NCI-H2107 treated with DMSO at 0.1 percent for 48 hours (cell line): ENCODE measurements at regions not wholly inside any gene's neighbourhood (a gene's known extent, or its start where the extent isn't known, plus 50 kb on each side); places are given as distances from the start of the nearest gene placed in this dataset.
"Not testable (repeated sequence)": the region's sequence is repeated elsewhere in the genome, so short reads cannot be mapped to it uniquely, and the experiment has no call there.

ENCODE experiments used
- DNase-seq: peaks from one replicate; lab custom pipeline; 2025; ENCODE audit not compliant: unreplicated experiment; lab: John Stamatoyannopoulos, UW

DNA sequence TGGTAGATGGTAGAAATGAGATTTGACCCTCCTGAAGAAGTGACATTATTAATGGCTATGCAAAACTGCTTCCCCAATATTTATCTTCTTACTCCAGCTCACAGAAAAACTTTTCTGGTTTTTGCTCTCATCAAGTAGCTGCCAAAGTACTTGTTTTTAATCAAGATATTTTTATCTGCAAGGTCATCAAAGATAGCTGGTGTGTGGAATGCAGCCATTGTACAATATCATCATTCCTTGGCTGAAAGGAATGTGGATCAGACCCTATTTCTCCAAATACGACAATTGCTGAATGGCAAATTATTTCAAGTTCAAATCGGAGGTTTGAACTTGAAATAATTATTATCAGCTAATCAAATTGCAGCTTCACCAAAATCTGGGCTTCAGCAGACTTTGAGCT lies 126.9 kb upstream of the SLC7A14 start:
- DNase-seq = no peak

DNA sequence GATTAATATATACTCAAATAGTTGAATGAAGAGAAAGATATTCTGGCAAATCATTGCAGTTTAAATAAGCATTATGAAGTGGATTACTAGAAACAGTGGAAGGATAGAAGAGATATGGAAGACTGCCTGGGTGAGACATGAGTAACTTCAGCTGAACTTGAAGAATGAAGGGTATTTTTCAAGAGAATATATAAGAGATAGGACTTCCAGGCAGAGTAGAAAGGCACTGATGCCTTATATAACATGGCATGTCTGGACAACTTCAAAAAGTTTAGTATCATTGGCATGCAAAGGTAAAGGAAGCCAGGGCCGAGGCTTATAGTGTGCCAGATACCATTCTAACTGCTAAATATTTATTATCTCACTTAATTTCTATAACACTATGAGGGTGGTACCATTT lies 126.5 kb upstream of the SLC7A14 start:
- no peak for DNase-seq

DNA sequence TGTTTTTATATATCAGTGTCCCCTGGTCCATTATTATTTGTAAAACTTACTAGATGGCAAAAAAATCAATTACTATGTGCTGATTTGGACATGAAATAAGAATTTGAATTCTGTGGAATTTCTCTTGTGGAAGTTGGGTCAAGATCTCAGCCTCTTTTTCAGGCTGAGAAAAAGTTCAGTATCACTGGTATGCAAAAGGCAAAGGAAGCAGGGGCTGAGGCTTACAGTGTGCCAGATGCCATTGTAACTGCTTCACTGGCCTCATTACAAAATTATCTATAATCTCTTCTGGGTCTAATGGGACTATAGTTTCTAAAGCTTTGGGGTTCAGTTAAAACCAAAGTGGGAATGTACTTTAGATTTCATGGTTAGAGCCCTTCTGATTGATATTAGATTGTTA lies 125.9 kb upstream of the SLC7A14 start:
- DNase-seq = no peak

DNA sequence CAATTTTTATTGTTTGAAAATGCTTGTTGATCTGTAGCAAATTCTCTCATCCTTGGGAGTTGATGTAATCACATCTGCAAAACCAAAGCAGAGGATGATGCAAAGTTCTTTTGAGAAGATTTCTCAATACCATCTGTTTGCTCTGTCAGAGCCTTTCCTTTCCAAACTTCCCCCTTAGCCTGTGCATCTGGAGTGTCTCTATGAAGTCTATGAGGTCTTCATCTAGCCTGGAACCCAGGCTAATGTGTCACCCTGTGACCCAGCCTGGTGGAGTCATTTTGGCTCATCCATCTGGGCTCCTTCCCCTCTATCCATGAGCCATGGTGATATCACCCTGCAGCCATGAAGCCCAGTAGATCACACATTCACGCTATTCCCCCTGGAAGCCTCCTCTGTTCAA lies 123.2 kb upstream of the SLC7A14 start:
- DNase-seq = no peak

DNA sequence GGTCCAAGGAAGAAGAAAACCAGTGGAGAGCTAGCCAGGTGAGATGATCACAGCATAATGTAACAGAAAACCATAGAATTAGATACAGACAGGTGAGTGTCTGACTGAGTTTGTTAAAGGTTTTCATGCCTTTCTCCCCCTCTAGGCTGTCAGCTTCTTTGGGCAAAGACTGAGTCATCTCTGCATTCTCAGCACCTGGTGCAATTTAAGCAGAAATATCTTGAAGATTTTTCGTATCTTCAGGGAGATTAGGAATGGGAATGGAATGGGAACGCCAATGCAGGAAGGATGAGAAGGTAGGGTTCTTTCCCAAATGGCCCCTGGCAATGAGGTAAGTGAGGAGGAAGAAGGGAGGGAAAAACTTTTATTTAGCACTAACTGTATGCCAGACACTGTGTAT lies 122.0 kb upstream of the SLC7A14 start:
- DNase-seq = no peak

DNA sequence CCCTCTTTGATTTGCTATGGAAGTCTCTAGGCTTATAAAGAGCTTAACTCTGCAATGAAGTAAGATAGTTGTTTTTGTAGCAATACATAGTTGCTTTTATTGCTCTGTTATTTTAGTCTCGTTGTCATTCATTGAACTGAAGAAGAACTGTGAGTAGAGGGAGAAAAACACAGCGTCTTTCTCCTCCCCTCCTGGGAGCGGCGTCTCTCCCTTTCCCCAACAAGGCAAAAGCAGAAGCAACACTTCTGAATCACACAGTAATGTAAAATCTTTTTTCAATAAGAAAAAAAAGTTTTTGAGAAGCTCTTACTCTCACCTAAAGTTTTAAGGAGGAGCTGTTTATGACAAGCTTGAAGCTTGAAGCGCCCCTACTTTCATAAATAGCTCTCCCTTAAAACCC lies 119.3 kb upstream of the SLC7A14 start:
- DNase-seq = no peak

DNA sequence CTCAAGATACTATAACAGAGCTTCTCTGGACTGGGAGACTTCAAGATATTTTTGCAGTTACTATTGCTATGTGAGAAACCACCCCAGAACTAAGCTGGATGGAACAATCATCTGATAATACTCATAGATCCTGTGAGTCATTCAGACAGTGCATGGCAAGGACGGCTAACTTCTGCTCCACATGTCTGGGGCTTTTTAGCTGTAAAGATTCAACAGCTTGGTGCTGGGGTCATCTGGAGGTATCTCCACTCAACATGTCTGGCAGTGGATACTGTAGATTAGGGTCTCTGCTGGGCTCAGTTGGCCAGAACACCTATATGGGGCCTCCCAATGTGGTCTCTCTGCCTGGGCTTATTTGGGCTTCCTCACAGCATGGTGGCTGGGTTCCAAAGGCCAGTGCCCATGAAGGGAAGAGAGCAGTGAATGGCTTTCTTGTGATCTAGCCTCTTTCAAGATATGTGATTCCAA lies 117.3 kb upstream of the SLC7A14 start:
- DNase-seq = no peak

DNA sequence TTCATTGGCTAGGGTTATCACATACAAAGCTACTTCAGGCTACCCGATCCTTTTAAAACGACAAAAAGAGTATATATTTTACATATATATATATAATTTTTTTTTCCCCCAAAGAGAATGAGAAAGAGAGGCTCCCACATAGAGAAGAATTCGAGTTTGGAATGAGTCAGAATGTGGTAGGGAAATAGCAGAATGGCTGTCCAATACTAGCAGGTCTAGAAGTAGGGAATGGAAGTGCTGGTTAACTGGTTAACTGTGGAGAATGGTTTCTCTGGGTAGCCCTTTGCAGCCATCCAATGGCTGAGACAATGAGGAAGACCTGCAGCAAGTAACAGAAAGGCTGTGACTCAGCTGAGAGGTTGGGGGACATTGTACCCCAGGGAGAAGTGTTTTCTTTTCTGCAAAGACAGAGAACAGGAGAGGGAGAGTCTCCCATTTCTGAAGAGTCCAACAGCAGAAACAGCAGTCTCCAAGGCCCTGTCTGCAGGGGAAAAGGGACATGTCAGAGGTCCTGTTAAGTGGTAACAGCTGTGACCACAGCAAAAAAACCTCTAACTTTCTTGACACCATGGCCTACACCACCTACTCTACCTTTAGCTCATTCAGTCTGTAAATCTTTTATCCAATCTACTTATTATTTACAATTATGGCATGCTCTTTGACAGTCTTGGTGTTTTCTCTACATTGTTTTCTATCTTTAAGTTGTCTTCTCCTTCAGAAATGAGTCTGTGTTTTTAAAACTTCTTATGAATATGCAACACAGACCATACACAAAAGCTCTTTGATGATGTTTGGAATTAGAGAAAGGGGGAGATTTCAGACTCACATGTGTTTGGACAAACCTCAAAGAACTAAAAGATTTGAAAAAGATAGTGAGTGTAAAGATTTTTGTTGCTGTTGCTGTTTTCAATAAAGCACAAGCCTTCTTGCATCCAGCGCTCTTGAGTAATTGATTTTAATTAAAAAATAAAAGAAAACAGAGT lies 116.1 kb upstream of the SLC7A14 start:
- no peak for DNase-seq

DNA sequence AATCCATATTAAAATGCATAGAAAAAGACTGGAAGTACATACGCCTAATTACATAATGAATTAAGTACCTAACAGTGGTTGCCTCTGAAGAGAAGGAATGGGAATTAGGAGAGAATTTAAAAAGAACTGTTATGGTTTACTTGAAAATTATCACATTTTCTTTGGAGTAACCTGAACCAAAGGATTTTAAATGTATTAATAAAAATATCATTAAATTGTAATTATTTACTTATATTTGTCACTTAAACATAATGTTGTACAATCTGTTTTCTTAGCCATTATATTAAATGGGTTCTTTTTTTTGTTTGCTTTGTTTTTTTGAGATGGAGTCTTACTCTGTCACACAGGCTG lies 114.2 kb upstream of the SLC7A14 start:
- DNase-seq = no peak

DNA sequence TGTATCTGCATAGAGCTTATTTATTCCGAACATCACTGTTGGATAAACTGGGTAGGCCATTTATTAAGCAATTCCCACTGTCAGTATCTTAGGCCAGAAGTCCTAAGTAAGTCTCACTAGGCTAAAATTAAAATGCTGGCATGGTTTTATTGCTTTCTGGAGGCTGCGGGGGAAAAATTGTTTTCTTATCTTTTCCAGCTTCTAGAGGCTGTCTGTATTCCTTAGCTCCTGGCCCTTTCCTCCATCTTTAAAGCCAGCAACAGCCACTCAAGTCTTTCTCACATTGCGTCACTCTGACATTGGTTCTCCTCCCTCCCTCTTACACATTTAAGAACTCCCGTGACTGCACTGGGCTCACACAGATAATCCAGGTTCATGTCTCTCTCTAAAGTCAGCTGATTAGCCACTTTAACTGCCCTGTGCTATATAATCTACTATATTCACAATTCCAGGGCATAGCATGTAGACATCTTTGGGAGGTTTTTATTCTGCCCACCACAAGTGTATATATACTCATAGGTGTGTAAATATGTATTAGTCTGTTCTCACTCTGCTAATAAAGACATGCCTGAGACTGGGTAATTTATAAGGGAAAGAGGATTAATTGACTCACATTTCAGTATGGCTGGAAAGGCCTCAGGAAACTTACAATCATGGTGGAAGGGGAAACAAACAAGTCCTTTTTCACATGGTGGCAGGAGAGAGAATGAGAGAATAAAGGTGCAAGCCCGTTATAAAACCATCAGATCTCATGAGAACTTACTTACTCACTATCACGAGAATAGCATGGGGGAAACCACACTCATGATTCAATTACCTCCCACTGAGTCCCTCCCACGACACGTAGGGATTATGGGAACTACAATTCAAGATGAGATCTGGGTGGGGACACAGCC lies 113.5 kb upstream of the SLC7A14 start:
- DNase-seq = no peak

DNA sequence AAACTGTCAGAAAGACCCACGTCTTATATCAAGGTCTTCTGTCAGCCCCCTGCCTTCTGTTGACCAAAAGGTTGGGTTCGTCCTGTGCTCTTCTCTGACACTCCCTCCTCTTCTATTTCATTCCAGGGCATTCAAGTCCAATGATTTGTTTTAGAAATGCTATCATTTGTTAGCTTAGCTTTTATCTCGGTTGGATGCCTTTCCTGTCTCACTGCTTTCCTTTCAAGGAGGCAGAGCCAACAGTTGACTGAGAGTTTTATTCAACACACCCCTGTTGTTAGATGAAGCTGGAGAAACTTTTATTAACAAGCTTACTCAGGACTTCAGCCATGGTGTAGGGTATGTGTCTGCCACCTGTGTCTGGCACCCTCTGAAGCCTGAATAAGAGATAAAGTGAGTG lies 112.0 kb upstream of the SLC7A14 start:
- DNase-seq = peak; percentile 47

DNA sequence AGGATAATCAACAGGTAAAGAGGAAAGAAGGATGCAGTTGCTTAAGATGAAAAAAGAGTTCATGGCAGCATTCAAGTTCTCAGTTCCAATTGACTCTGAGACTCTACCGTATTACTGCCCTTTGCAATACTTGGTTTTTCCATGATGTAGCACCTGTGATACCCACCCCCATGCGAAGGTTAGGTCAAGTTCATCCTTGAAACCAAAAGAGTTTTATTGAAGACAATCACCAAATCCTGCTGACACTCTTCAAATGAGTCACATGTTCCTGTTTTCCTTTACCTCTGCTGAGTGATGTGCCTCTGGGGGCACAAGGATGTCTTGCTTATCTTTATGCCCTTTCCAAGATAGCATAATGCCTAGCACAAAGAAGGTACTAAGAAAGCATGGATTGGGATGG lies 111.3 kb upstream of the SLC7A14 start:
- no peak for DNase-seq

DNA sequence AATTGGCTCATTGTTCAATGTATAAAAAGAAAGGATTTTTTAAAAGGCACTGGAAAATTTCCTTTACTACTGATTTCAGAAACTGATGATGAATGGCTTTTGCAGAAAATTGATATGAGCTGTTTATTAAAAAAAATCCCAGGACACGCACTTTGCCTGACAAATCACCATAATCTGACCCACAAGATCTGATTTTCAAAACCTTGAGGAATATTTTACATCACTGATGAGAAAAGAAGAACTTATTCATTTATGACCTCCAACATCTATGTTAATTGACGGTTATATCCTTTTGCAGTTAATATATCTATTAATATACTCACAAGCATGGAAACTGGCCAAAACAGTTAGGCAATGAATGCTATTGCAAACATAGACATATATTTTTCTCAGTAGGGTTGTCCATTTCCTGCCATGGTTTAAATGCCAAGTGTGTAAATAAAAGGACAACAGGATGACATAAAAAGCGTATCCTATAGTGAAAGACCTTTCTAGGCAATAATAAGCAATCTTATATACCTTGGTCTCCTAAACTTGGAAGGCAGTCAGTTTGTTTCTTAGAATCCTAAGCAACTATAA lies 109.7 kb upstream of the SLC7A14 start:
- DNase-seq = no peak

DNA sequence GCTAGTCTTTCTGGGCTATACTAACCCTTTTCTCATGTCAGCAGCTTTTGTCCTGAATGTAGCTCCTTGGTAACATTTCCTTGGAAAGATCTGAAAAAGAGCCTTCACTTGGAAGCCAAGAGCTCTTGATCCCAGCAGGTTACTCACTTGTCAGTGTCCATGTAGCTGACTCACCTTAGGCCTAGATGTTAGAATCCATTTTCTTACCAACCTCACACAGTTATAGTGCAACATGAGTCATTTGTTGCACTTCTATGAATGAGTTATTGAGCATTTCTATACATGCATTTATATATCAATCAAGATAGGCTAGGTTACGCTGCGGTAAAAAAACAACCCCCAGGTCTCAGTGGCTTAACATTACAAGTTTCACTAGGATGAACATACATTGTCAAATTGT lies 106.8 kb upstream of the SLC7A14 start:
- peak; percentile 67 for DNase-seq

DNA sequence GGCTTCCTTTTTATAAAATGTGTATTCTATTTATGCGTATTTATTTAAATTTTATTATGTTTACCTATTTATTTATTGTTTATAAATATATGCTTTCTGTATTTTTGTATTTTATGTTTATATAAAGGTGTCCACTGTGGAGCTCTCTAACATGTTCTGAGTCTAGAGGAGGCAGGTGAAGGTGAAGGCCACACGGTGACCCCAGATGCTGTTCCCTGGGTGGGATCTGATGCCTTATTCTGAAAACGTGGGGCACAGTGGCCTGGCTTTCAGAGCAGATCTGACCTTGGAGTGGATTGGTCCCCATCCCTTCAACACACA lies 104.7 kb upstream of the SLC7A14 start:
- DNase-seq = no peak

DNA sequence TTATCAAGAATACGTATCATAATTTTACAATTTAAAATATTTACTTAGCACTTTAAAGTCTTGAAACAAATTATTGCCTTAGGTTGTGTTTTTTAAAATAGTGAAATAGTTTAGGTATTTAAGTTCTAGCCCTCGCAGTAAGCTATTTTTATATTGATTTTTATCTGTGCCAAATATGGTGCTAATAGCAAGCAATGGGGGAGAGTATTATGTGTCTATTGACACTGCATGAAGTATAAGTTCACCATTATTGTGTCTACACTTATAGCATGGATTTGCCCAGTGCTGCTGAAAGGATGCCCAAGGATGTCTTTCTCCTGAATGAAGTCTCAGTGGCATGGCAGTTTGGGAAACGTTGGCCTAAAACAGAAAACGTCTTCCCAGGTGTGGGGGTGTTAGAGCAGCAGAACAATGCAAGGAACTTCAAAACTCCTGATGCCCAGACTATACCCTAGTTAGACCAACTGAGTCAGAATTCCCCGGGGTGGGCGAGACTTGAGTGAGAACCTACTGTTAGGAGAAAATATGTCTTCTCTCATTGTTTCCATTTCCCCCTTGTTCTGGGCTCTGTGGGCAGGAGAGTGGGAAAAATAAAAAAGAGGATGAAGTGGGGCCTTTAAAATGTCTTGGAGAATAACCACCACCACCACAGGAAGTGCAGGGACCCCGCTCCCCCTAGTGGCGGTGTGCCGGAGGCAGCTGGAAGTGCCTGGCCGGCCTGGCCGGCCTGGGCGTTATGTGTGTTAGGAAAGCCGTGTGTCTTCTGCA lies 104.2 kb upstream of the SLC7A14 start:
- peak; percentile 21 for DNase-seq

DNA sequence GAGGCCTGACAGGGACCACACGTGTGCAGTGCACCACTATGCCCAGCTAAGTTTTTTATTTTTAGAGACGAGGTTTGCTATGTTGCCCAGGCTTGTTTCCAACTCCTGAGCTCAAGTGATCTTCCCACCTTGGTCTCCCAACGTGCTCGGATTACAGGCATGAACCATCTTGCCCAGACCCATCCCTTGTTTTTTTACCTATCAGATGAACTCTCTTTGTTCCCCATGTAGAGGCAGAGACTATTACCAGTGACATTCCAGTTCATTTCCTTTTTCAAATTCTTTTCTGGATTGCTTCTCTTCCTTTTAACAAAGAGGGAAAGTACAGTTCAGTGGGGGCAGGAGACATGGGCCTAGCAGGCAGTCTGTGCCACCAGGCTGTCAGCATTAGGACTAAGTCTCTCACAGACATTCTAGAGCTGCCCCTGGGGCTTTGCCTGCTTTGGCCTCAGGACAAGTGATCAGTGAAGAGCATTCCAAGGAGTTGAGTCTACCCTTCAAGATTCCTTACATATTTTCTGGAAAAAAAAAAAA lies 103.5 kb upstream of the SLC7A14 start:
- DNase-seq = peak; percentile 90

DNA sequence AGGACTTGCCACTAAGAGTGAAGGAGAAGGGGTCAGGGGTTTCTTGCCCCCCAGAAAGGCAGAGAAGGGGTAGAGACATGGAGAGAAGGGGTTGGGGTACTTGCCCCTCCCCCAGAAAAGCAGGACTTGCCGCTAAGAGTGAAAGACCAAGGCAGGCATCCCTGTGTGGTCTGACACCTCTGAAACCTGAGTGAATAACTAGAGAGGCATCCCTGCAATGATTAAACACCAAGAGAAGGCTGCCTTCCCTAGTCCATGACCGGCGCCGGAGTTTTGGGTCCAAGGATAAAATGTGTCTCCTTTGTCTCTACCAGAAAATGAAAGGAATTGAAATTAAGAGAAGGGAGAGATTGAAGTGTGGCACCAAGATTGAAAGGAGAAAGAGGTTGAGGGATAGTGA lies 102.3 kb upstream of the SLC7A14 start:
- DNase-seq = not testable (repeated sequence)

DNA sequence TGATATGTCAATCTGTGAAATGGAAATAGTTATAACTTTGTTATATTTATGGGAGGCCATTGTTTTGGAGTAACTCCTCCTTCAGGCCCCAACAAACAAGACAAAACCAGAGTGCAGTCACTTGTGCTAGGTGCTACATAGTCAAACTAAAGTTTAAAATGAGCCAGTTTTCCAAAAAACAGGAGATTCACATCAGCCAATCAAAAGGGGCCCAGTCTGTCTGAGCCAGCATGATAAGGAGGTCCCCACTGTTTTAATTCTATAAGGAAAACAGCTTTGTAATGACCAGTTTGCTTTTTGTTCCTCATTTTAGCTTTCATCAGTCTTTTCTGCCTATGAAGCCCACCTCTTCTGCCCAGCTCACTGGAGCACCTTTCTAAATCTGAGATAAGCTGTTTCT lies 94.7 kb upstream of the SLC7A14 start:
- no peak for DNase-seq

DNA sequence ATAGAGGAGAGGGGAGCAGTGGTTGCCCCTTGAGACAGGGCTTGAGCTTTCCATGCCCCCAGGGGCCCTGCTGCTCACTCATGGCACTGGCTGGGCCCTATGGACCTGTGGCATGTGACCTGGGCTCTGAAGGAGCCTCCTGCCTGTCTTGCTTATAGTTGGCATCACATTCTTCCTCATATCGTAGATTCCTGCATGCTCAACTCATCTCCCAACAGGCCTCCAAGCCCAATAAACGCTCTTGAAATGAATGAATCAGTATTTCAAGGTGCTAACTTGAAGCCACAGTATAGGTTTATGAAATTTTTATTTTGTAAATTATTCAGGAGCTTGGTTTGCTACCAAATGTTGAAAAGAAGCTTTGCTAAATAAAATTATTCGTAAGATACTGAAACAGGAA lies 93.3 kb upstream of the SLC7A14 start:
- no peak for DNase-seq

DNA sequence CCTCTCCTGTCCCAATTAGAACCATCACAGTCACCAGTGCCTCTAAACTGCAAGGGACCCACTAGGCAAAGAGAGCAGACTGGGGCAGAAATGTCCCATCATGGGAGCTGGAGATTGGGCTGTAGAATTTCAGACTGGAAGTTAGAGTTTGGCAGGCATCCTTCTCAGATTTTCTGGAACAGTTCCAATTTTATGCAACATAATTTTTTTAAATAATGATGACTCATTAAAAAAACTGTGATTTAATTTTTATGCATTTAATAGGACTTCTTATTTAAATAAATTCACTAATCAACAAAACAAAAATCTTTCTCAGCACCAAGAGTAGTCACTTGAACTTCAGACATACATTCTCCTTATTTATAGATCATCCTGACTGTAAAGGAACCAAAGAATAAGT lies 84.6 kb upstream of the SLC7A14 start:
- DNase-seq = no peak
